A204.1 (cell line): ENCODE measurements at regions not wholly inside any gene's neighbourhood (a gene's known extent, or its start where the extent isn't known, plus 50 kb on each side); places are given as distances from the start of the nearest gene placed in this dataset.

Experiments
- FAIRE-seq: peaks from 2 replicates; lab custom pipeline; 2012; peaks lifted over from hg19 to GRCh38; lab: Jason Lieb, UNC

DNA sequence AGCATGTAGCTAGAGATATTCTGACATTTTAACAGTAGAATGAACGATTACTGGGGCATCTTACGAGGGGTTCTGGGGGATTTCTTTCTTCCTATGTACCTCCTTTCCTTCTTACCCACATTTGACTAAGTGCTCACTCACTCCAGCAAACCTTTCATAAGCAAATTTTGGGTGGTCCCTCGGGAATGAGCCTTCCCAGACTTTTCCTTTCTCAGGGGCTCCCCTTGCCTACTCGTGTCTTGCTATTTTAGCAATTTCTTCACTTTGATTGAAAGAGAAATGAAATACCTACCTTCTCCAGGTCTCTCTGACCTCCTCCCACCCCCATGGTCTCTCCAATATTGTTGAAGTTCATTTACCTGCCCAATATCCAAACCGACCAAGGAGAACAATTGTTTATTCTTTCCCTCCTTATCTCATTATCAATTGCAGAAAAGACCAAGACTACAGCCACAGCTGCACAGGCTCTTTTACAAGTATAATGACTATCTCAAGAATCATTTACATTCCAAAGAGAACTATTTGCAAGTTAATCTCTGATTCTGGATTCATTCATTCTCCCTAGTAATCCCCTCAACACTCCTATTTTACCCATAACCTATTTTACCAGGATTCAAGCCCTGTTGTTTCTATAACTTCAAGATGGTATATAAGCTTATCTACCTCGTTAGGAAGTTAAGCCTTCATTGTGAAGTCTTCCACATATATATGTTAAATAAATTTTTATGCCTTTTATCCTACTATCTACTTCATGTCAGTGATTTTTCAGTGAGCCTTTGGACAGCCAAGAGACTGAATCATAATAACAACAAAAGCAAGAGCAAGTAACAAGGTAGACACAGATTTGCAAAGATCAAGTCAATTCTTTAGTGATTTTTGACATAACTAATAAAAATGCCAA, 480.6 kb downstream of the IPMK start:
- FAIRE-seq = no peak

- FAIRE-seq = no peak
These were observed 481.4 kb downstream of the IPMK start for GRCh38 chr10:57786331-57786730.

DNA sequence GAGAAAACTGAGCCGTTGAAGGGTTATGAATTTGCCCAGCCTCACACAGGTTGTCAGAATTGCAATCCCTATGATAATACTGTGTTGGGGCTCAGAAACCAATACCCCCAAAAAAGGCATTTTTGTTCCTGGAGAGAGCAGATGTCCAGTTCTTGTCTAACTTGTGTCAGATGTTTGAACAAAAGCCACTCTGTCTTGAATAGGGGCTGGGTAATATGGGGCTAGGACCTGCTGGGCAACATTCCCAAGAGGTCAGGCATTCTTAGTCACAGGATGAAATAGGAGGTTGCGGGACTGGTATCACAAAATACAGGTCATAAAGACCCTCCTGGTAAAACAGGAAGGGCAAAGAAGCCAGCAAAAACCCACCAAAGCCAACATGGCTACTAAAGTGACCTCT, 482.1 kb downstream of the IPMK start:
- FAIRE-seq = no peak

- no peak for FAIRE-seq
These were observed 482.6 kb downstream of the IPMK start for GRCh38 chr10:57785068-57785467.

GRCh38 chr10:57776688-57777432, 490.8 kb downstream of the IPMK start:
- no peak for FAIRE-seq

- no peak for FAIRE-seq
These were observed 492.4 kb downstream of the IPMK start for GRCh38 chr10:57775250-57775649.

- no peak for FAIRE-seq
These were observed 498.4 kb downstream of the IPMK start for GRCh38 chr10:57769298-57769697.

DNA sequence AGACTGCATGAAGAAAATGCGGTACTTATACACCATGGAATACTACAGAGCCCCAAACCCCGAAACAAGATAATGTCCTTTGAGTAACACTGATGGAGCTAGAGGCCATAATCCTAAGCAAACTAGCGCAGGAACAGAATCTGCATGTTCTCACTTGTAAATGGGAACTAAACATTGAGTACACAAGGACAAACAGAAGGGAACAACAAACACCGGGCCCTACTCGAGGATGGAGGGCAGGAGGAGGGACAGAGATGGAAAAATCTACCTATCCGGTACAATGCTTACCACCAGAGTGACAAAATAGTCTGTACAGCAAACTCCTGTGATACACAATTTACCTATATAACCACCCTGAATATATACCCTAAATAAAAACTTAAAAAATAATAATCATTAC, 507.9 kb downstream of the IPMK start:
- FAIRE-seq = no peak

GRCh38 chr10:57754803-57755202, 512.9 kb downstream of the IPMK start:
- FAIRE-seq = no peak

DNA sequence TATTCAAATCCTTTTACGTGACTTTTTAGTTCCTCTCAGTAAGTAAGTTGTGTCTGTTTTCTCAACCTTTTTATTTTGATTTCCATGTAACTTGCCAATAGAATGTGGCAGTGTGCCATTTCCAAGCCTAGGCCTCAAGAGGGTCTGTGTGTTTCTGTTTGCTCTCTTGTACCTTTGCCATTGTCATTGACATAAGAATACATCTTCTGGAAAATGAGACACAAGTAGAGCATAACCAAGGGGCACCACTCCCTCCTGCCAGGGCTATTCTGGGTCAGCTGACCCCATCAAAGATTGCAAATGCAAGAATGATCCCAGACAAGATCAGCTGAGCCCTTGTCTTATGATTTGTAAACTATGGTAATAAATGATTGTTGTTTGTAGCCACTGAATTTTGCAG, 524.0 kb downstream of the IPMK start:
- FAIRE-seq = no peak

- no peak for FAIRE-seq
These were observed 525.9 kb downstream of the IPMK start for GRCh38 chr10:57741751-57742150.

DNA sequence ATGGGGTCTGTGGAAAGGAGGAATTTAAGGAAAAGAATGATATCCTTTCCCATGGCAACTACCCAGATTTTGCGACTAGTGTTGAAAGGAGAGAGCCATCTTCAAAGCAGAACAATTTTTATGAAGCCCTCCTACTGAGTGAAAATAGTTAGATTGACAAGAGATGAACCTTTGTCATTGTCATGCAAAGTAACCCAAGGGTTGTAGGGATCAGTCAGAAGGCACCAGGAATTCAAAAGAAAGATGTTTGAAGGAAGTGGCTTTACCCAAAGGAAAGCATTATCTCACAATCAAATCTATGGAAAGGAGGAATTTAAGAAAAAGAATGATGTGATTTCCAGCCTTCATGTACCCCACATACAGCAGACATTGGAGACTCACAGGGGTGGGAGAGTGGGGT, 544.4 kb downstream of the IPMK start:
- no peak for FAIRE-seq

- FAIRE-seq = no peak
These were observed 550.8 kb downstream of the IPMK start for GRCh38 chr10:57716884-57717283.

DNA sequence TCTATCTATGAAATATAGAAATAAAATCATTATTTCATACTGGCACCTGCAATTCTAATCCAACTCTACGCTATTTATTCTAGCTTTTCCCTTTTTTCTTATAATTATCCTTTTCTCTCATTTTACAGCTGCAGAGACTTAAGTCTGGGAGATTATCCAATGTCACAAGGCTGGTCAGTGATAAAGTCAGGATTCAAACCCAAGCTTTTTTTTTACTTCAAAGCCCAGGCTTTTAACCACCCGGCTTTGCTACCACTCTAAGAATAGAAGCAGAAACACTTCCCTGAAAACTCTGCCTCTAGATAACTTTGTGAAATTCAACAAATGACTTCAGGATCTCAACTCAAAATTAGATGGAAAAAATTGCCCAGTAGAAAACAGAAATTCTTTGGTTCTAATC, 552.5 kb downstream of the IPMK start:
- no peak for FAIRE-seq

- FAIRE-seq = no peak
These were observed 560.4 kb downstream of the IPMK start for GRCh38 chr10:57707300-57707658.

GRCh38 chr10:57706576-57707299, 561.0 kb downstream of the IPMK start:
- FAIRE-seq = no peak

DNA sequence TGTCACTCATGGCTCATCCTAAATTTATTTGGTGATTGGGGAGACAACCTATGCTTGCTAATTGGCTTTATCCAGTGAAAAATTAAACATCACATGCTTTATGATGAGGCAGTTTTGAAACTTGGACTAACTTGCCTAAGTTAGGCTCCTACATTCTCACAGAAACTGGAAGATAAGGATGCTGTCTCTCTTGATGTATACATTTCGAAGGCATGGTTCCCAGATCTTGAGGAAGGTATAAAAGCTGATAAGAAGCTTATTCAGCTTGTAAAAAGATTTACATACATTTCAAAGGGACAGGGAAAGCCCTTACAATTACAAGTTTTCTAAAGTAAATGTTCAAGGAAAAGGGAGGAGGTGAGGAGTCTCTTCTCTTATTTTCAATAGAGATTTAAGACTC, 561.7 kb downstream of the IPMK start:
- no peak for FAIRE-seq

GRCh38 chr10:57699944-57700343, 567.8 kb downstream of the IPMK start:
- FAIRE-seq = no peak

- no peak for FAIRE-seq
These were observed 571.1 kb downstream of the IPMK start for GRCh38 chr10:57696641-57697040.

DNA sequence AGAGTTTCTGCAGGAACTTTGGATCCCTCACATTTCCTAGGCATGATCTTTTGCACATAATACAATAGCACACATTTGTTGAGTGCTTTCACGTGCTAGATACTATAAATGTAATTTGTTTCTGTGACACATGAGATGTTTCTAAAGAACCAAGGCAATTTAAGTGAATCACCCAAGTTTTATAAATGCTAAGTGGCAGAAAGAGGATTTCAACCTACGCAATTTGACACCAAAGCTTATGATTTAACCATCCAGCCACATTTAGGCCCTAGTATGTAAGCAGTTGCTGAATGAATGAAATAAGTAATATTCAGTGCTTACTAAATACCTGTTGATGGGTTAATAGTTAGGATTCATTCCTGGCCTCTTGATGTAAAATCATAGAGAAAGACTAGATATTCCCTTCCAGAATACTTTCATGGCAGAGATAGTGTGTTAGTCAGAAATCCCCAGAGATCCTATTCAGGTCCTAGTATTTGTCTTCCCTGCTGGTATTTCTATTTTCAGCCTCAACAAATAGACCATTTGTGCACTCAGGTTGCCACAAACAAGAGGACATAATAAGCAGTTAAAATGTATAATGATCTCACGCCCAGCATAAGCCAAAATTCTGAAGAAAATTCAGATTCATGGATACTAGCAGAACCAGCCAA, 572.6 kb downstream of the IPMK start:
- no peak for FAIRE-seq

DNA sequence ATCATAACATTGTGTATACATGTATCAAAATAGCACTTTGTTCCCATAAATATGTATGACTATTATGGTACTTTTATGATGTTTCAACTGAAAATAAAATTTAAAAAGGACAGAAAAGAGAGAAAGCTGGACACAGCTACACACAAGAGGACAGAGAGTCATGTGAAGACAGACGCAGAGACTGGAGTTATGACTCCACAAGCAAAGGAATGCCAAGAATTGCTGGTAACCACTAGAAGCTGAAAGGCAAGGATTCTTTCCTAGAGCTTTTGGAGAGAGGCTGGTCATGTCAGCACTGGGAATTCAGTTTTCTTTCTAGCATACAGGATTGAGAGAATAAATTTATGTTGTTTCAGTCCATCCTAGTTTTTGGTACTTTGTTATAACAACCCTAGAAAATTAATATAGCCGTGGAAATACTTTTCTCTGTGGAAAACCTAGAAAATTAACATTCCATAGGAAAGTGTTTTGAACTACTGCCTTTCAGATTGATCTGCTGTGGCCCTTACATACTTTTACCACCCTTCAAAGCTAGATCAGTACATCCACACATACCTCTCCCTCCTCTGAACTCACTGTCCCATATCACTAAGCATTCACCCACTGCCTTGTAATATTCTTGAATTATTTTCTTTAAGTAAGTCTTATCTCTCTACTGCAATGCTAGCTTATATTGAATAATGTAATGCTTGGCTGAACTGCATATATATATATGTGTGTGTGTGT, 575.3 kb downstream of the IPMK start:
- no peak for FAIRE-seq
